Loucy (cell line): ENCODE measurements at regions not wholly inside any gene's neighbourhood (a gene's known extent, or its start where the extent isn't known, plus 50 kb on each side); places are given as distances from the start of the nearest gene placed in this dataset.

ENCODE experiments used
- H2AFZ ChIP-seq: fragments of 200-600 bp; sonication (generic); 2 replicates; pipeline ENCODE4 v1.6.0; 2016; ENCODE audit warnings: antibody characterized with exemption, mild to moderate bottlenecking, low read length, moderate library complexity
- H3F3A ChIP-seq: fragments of 200-600 bp; 2 replicates; pipeline ENCODE4 v1.6.0; 2016; ENCODE audit warnings: antibody characterized with exemption, low read depth, mild to moderate bottlenecking
- H3K27me3 ChIP-seq: fragments of 200-600 bp; sonication (generic); 2 replicates; pipeline ENCODE4 v1.6.1; 2014; ENCODE audit warnings: low read length, mild to moderate bottlenecking; ENCODE audit not compliant: insufficient read depth, poor library complexity, severe bottlenecking
- H3K36me3 ChIP-seq: fragments of 200-600 bp; sonication (generic); 2 replicates; pipeline ENCODE4 v1.6.1; 2016; ENCODE audit warnings: low read length; ENCODE audit not compliant: insufficient read depth
- H3K4me1 ChIP-seq: fragments of 200-600 bp; sonication (generic); 2 replicates; pipeline ENCODE4 v1.5.1; 2014; ENCODE audit warnings: low read length, mild to moderate bottlenecking; ENCODE audit not compliant: insufficient read depth, poor library complexity, severe bottlenecking
- H3K4me2 ChIP-seq: fragments of 200-600 bp; sonication (generic); 2 replicates; pipeline ENCODE4 v1.6.0; 2014; ENCODE audit warnings: antibody characterized with exemption, low read length, low read depth, mild to moderate bottlenecking; ENCODE audit not compliant: poor library complexity, severe bottlenecking
- H3K4me3 ChIP-seq: fragments of 200-600 bp; sonication (generic); 2 replicates; pipeline ENCODE4 v1.5.1; 2014; ENCODE audit warnings: low read length, mild to moderate bottlenecking, mixed read lengths; ENCODE audit not compliant: poor library complexity, severe bottlenecking
- H3K79me2 ChIP-seq: fragments of 200-600 bp; sonication (generic); 2 replicates; pipeline ENCODE4 v1.6.1; 2014; ENCODE audit warnings: low read length; ENCODE audit not compliant: insufficient read depth
- H3K9ac ChIP-seq: fragments of 200-600 bp; sonication (generic); 2 replicates; pipeline ENCODE4 v1.6.0; 2014; ENCODE audit warnings: mild to moderate bottlenecking, low read depth, low read length, moderate library complexity; ENCODE audit not compliant: poor library complexity, severe bottlenecking
- H3K9me2 ChIP-seq: fragments of 200-600 bp; sonication (generic); replicated peaks from 2 replicates; pipeline ENCODE4 v1.6.1; 2016; ENCODE audit warnings: low read depth, low read length, mixed read lengths
- H3K9me3 ChIP-seq: fragments of 200-600 bp; sonication (generic); 2 replicates; pipeline ENCODE4 v1.6.1; 2014; ENCODE audit warnings: mild to moderate bottlenecking, antibody characterized with exemption, low read length, low read depth; ENCODE audit not compliant: insufficient read depth
- H4K20me1 ChIP-seq: fragments of 200-600 bp; sonication (generic); 2 replicates; pipeline ENCODE4 v1.6.0; 2014; ENCODE audit warnings: antibody characterized with exemption, low read length, mild to moderate bottlenecking; ENCODE audit not compliant: insufficient read depth, poor library complexity, severe bottlenecking
- CTCF ChIP-seq: fragments of 200-600 bp; sonication (generic); conservative IDR thresholded peaks from 2 replicates; pipeline ENCODE4 v1.5.1; 2014; ENCODE audit warnings: mild to moderate bottlenecking, antibody characterized with exemption, low read length
- EZH2phosphoT487 ChIP-seq: fragments of 200-600 bp; IDR thresholded peaks from 2 replicates; pipeline ENCODE4 v1.6.1; 2018; ENCODE audit warnings: antibody characterized with exemption, mild to moderate bottlenecking, moderate library complexity, borderline replicate concordance

- no peaks in the 10 kb centered on the region for H4K20me1 ChIP-seq
- H3K9ac ChIP-seq: no peak overlapping the region
- no peaks in the 10 kb centered on the region for H3K79me2 ChIP-seq
- H3K4me3 ChIP-seq: no peak overlapping the region
- no peaks in the 10 kb centered on the region for H3F3A ChIP-seq
- H3K36me3 ChIP-seq: no peaks in the 10 kb centered on the region
- no peak overlapping the region for H2AFZ ChIP-seq
- no peaks in the 10 kb centered on the region for H3K27me3 ChIP-seq
- no peak overlapping the region for H3K4me2 ChIP-seq
- H3K4me1 ChIP-seq: no peaks in the 10 kb centered on the region
- TF ChIP-seq EZH2phosphoT487 (no peak), CTCF (no peak)
- H3K9me3 ChIP-seq: no peaks in the 10 kb centered on the region
- no peaks in the 10 kb centered on the region for H3K9me2 ChIP-seq
Measured at GRCh38 chr5:20514145-20514544, 526.1 kb upstream of the CDH18 start.

- H4K20me1 ChIP-seq: no peaks in the 10 kb centered on the region
- no peaks in the 10 kb centered on the region for H3K36me3 ChIP-seq
- H3F3A ChIP-seq: no peaks in the 10 kb centered on the region
- H3K9me2 ChIP-seq: no peaks in the 10 kb centered on the region
- H3K79me2 ChIP-seq: no peaks in the 10 kb centered on the region
- no peak overlapping the region for H3K4me3 ChIP-seq
- no peaks in the 10 kb centered on the region for H3K9me3 ChIP-seq
- H3K27me3 ChIP-seq: no peaks in the 10 kb centered on the region
- H3K9ac ChIP-seq: no peak overlapping the region
- no peak overlapping the region for H3K4me2 ChIP-seq
- TF ChIP-seq EZH2phosphoT487 (no peak), CTCF (no peak)
- peaks cover 3% of the 10 kb centered on the region for H3K4me1 ChIP-seq
- no peak overlapping the region for H2AFZ ChIP-seq
Measured at GRCh38 chr5:20500546-20500945, 512.5 kb upstream of the CDH18 start.

GRCh38 chr5:20498926-20499325, 510.9 kb upstream of the CDH18 start:
- Histone ChIP-seq H2AFZ (no peak overlapping the region), H3K4me1 (peaks cover 5% of the 10 kb centered on the region), H3K9ac (no peak overlapping the region), H3K27me3 (no peaks in the 10 kb centered on the region), H3K79me2 (no peaks in the 10 kb centered on the region), H3K36me3 (no peaks in the 10 kb centered on the region), H3K9me2 (no peaks in the 10 kb centered on the region), H4K20me1 (no peaks in the 10 kb centered on the region), H3K4me3 (no peak overlapping the region), H3K9me3 (no peaks in the 10 kb centered on the region), H3K4me2 (no peak overlapping the region), H3F3A (no peaks in the 10 kb centered on the region)
- TF ChIP-seq EZH2phosphoT487: no peak
- TF ChIP-seq CTCF: no peak
